LNCAP (cell line): ENCODE measurements at regions not wholly inside any gene's neighbourhood (a gene's known extent, or its start where the extent isn't known, plus 50 kb on each side); places are given as distances from the start of the nearest gene placed in this dataset.

ENCODE experiments used
- TF ChIP-seq, protein P1 (sequence below): fragments of 450-650 bp; IDR thresholded peaks from 2 replicates; pipeline ENCODE4 v1.5.1; 2017; ENCODE audit warnings: mild to moderate bottlenecking

DNA sequence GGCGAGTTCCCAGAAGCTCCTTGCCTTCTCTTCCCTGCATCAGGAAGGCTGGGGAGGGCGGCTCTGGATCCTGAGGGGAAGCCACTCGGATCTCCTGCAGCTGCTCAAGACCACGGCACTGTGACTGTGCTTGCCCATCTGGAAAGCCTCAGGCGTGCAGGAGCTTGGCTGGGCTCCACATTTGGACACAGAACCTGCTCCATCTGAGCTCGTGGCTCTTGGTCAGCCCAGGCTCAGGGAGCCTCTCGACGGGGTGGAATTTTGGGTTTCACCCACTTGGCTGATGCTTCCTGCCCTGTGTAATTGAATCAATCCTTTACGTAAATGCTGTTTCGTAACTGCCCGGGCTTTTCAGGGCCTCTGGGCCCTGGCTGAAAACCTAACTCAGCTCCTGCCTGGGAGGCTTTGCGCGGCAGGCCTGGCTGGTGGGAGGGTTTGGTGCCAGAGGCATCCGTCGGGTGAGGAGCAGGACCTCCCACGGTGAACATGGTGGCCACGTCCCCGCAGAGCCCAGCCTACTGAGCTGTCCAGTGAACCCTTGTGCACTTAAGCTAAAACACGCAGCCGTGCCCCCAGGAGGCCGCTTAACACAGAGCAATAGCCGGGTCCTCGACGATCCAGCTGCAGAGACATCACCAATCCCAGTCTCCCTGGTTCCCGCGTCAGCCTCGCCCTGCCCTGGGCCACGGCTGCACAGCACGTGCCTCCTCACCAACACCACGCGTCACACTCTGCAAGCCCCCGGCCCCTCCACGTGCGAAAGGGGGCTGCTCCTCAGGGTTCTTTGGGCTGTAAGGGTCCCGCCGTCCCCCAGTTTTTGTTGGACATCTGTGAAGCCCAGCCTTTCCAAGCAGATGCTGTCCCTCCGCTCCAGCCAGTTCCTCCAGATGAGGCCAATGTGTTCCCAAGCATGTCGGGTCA, 241.0 kb downstream of the DLL1 start:
- TF ChIP-seq, protein P1, sequence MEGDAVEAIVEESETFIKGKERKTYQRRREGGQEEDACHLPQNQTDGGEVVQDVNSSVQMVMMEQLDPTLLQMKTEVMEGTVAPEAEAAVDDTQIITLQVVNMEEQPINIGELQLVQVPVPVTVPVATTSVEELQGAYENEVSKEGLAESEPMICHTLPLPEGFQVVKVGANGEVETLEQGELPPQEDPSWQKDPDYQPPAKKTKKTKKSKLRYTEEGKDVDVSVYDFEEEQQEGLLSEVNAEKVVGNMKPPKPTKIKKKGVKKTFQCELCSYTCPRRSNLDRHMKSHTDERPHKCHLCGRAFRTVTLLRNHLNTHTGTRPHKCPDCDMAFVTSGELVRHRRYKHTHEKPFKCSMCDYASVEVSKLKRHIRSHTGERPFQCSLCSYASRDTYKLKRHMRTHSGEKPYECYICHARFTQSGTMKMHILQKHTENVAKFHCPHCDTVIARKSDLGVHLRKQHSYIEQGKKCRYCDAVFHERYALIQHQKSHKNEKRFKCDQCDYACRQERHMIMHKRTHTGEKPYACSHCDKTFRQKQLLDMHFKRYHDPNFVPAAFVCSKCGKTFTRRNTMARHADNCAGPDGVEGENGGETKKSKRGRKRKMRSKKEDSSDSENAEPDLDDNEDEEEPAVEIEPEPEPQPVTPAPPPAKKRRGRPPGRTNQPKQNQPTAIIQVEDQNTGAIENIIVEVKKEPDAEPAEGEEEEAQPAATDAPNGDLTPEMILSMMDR = no peak

DNA sequence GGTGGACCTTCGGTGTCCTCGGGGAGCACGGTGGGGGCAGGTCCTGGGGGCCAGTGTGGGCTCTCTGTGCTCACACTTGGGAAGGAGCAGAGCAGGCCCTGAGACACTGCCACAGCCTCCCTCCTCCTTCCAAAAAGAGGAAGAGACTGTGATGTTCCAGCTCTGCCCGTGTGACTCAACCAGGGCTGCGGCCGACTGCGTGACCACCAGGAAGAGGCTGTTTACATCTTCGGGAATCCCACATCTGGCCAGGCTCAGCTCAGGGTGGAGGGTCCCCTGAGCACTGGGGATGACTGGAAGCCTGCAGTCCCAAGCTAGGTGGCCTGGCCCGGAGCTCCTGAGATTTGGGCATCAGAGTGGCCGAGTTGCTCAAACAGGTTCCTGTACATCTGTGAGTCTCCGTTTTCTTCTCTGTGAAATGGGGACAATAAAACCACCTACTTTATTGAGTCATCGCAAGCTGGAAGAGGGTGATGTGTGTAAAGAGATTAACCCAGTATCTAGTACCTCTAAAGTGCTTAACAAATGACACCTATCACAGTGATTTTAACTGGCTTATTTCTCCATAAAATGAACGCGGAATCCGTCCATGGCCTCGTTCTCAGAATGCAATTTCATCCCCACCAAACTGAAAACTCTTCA, 242.1 kb downstream of the DLL1 start:
- TF ChIP-seq, protein P1 = no peak

DNA sequence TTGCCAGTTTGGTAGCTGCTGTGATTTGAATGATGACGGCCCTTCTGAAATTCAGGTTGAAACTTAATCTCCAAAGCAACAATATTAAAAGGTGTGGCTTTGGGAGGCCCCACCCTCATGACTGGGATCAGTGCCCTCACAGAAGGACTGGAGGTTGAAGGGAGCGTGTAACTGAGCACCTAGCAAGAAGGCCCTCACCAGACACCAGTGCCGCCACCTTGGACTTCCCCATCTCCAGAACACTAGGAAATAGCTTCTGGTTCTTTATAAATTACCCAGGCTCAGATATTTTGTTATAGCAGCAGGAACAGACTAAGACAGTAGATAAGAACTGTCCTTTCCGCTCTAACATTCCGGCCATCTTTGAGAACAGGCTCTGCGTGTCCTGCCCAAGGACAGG, 243.1 kb downstream of the DLL1 start:
- TF ChIP-seq, protein P1 = no peak

DNA sequence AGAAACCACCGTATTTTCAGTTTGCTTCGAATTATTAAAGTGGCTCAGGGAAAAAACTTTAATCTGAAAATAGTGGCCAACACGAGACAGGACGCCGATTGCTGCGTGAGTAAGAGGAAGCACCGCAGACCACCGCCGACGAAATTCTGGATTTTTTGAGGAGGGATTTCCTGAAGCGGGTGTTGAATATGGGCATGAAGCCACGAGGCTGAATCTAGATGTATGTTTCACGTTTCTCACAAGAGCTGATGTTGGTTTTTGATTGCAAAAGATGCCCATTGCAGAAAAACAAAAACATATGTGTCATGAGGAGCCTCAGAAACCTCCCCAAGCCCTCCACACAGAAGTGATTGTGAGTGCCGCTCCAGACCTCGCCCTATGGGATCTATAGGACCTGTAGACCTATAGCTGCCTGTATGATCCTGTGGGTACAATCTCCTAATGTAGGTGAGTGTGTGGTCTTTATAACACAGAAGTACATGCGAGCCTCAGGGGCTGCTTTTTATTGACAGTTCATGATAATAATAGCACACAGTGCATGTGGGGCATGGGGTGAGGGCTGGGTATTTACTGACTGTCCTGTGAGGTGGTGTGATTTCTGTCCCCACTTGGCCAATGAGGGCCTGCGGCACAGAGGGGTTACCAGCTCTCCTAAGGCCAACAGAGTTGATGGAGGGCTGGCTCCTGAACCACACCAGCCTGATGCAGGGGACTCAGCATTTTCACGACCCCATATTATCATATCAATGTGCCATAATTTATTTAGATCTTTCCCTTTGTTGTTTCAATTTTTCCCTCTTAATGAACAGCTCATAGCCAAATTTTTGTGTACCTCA, 243.9 kb downstream of the DLL1 start:
- TF ChIP-seq, protein P1 = no peak

DNA sequence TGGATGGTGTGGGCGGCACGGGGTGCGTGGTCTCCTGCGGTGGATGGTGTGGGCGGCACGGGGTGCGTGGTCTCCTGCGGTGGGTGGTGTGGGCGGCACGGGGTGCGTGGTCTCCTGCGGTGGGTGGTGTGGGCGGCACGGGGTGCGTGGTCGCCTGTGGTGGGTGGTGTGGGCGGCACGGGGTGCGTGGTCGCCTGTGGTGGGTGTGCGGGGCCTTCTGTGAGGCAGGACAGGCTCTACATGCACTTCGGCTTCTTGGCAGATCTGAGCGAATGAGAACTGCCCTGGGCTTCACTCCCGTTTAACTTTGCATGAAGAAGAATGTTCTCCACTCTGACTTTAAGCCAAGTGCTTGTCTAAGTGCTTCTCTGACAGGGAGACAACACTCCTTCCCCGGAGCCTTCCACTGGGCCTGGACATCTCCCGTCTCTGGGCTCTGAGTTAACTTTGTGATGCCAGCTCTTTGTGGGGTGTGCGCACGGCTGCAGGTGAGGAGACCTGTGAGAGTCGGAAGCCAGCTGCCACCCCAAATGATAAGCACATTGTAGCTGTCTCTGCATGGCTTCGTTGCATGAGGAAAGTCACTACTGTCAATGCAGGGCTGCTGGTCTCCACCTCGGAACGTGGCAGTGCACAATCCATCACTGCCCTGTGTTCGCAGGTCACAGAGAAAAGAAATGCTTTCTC, 244.8 kb downstream of the DLL1 start:
- TF ChIP-seq, protein P1 = no peak

DNA sequence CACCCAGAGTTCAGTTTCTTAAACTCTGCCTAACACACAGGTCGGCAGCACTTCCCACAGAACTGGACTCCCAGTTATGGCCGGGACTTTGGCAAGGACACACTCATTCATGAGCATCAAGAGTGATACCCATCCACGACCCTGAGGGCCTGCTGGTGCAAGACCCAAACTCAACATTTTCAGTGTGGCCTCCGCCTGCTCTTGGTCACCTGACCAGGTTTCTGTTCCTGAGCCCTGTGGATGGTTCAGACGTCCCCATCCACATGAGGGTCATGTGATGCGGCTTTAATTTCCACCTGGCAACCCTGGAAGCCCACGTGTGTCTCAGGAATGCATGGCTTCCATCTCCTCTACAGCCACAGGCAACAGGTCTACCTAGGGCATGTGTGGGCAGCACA, 245.3 kb downstream of the DLL1 start:
- TF ChIP-seq, protein P1 = no peak
